ENCODE measurements at regions not wholly inside any gene's neighbourhood (a gene's known extent, or its start where the extent isn't known, plus 50 kb on each side); places are given as distances from the start of the nearest gene placed in this dataset.

DNA sequence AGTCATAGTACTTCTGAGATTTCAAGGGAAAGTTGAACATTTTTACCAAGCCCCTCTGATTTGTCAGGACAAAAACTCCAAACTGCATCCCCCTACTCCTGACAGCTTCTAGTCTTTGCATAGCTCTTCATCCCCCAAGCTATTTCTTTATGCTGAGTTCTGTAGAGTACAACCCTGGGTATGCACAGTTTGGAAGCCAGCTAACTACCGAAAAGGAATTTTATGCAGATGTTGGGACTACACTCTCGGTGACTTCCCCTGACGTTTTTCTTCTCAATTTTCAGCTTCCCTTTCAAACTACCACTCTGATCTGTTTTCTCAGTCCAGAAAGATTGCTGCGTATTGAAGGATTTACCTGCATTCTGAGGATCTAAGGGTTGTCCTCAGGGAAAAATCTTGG lies 1060.2 kb upstream of the ACVR2A start:
- H3K27ac ChIP-seq = no peak overlapping the region
- no peaks in the 10 kb centered on the region for H3K27me3 ChIP-seq
- intact Hi-C loops (cut with DNase I) = no loop called here
- TF ChIP-seq, protein P1, sequence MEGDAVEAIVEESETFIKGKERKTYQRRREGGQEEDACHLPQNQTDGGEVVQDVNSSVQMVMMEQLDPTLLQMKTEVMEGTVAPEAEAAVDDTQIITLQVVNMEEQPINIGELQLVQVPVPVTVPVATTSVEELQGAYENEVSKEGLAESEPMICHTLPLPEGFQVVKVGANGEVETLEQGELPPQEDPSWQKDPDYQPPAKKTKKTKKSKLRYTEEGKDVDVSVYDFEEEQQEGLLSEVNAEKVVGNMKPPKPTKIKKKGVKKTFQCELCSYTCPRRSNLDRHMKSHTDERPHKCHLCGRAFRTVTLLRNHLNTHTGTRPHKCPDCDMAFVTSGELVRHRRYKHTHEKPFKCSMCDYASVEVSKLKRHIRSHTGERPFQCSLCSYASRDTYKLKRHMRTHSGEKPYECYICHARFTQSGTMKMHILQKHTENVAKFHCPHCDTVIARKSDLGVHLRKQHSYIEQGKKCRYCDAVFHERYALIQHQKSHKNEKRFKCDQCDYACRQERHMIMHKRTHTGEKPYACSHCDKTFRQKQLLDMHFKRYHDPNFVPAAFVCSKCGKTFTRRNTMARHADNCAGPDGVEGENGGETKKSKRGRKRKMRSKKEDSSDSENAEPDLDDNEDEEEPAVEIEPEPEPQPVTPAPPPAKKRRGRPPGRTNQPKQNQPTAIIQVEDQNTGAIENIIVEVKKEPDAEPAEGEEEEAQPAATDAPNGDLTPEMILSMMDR (IDR thresholded peaks at IDR 0.05) = no peak
- no peak for TF ChIP-seq POLR2A (IDR thresholded peaks at IDR 0.05)
- H3K9me3 ChIP-seq = no peaks in the 10 kb centered on the region
- DNase-seq = no peak
- no peak overlapping the region for H3K4me3 ChIP-seq (replicated peaks in 1 of 3)
- WGBS, 2 donors = 68 to 76% methylated on average over 4 of the region's 4 CpGs
- H3K4me1 ChIP-seq = no peaks in the 10 kb centered on the region
- H3K36me3 ChIP-seq = no peaks in the 10 kb centered on the region

DNA sequence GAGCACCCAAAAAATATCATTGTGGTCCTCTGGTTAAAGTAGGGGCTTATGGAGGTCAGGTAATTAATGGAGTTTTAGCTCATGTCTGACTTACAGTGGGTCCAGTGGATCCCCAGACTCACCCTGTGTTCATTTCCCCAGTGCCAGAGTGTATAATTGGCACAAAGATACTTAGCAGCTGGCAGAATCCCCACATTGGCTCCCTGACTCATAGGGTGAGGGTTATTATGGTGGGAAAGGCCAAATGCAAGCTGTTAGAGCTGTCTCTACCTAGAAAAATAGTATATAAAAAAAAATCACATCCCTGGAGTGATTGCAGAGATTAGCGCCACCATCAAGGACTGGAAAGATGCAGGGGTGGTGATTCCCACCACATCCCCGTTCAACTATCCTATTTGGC lies 1067.6 kb upstream of the ACVR2A start:
- no peak overlapping the region for H3K27ac ChIP-seq
- intact Hi-C loops (cut with DNase I) = no loop called here
- H3K36me3 ChIP-seq = no peaks in the 10 kb centered on the region
- WGBS, 2 donors = 88 to 97% methylated on average over 2 of the region's 2 CpGs
- TF ChIP-seq POLR2A (IDR thresholded peaks at IDR 0.05) = no peak
- TF ChIP-seq, protein P1 (IDR thresholded peaks at IDR 0.05) = no peak
- no peak overlapping the region for H3K4me3 ChIP-seq (replicated peaks in 1 of 3)
- DNase-seq = no peak
- no peaks in the 10 kb centered on the region for H3K27me3 ChIP-seq
- no peaks in the 10 kb centered on the region for H3K9me3 ChIP-seq
- H3K4me1 ChIP-seq = no peaks in the 10 kb centered on the region

DNA sequence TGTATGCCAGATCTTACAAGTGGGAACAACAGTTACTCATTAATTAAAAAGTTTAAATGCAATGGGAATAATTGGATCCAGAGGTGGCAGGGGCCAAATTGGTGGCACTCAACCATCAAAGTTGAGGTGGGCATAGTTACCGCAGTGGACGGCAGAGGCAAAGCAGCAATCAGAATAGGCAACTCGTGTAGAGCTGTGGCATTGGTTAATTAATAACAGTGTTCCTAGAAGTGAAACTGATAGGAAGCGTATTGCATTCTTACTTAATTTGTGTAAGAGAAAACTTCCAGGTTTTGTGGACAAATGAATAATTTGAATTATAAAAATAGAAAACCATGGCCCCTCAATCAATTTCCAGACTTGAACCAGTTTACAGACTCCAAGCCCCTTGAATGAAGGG lies 1068.2 kb upstream of the ACVR2A start:
- DNase-seq = no peak
- Histone ChIP-seq H3K9me3 (no peaks in the 10 kb centered on the region), H3K36me3 (no peaks in the 10 kb centered on the region), H3K4me1 (no peaks in the 10 kb centered on the region), H3K27ac (no peak overlapping the region), H3K4me3 (replicated peaks in 1 of 3) (no peak overlapping the region), H3K27me3 (no peaks in the 10 kb centered on the region)
- 94% methylated on average over 4 of the region's 4 CpGs for WGBS, 2 donors
- TF ChIP-seq, protein P1 (IDR thresholded peaks at IDR 0.05) = no peak
- no peak for TF ChIP-seq POLR2A (IDR thresholded peaks at IDR 0.05)
- intact Hi-C loops (cut with DNase I) = no loop called here

DNA sequence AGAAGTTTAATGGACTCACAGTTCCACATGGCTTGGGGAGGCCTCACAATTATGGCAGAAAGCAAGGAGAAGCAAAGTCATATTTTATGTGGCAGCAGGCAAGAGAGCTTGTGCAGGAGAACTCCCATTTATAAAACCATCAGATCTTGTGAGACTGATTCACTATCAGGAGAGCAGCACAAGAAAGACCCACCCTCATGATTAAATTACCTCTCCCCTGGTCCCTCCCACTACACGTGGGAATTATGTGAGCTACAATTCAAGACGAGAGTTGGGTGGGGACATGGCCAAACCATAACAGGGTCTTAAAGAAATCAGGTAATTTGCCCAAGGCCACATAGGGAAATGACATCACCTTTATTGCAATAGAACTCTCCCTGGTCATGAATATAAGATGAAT lies 1073.3 kb upstream of the ACVR2A start:
- Histone ChIP-seq H3K4me3 (replicated peaks in 1 of 3) (no peak overlapping the region), H3K27ac (no peak overlapping the region), H3K9me3 (no peaks in the 10 kb centered on the region), H3K36me3 (no peaks in the 10 kb centered on the region), H3K27me3 (no peaks in the 10 kb centered on the region), H3K4me1 (no peaks in the 10 kb centered on the region)
- TF ChIP-seq POLR2A (IDR thresholded peaks at IDR 0.05) = no peak
- TF ChIP-seq, protein P1 (IDR thresholded peaks at IDR 0.05) = no peak
- DNase-seq = no peak
- WGBS, 2 donors = 52 to 69% methylated on average over 2 of the region's 2 CpGs
- intact Hi-C loops (cut with DNase I) = no loop called here

DNA sequence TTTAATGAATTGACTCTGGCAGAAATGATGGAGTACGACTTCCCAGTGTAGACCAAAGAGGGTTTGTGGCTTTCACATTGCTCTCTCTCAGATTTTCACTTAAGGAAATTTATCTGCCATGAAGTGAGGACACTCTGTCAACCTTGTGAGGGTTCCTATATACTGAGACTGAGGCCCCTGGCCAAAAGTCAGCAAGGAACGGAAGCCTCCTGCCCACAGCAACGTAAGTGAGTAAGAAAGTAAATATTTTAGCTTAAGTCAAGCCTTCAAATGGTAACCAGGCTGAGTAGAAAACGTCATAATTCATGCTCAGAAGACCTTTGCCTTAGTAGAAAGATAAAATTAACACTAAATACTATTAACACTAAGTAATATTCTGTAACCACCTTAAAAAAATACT lies 1080.5 kb upstream of the ACVR2A start:
- no peaks in the 10 kb centered on the region for H3K9me3 ChIP-seq
- no peaks in the 10 kb centered on the region for H3K27me3 ChIP-seq
- intact Hi-C loops (cut with DNase I) = no loop called here
- H3K27ac ChIP-seq = no peak overlapping the region
- TF ChIP-seq, protein P1 (IDR thresholded peaks at IDR 0.05) = no peak
- no peak for TF ChIP-seq POLR2A (IDR thresholded peaks at IDR 0.05)
- WGBS, 2 donors = 78 to 80% methylated on average over 4 of the region's 4 CpGs
- no peak for DNase-seq
- H3K4me1 ChIP-seq = no peaks in the 10 kb centered on the region
- H3K4me3 ChIP-seq (replicated peaks in 1 of 3) = no peak overlapping the region
- H3K36me3 ChIP-seq = no peaks in the 10 kb centered on the region
